ENCODE measurements at regions not wholly inside any gene's neighbourhood (a gene's known extent, or its start where the extent isn't known, plus 50 kb on each side); places are given as distances from the start of the nearest gene placed in this dataset.

DNA sequence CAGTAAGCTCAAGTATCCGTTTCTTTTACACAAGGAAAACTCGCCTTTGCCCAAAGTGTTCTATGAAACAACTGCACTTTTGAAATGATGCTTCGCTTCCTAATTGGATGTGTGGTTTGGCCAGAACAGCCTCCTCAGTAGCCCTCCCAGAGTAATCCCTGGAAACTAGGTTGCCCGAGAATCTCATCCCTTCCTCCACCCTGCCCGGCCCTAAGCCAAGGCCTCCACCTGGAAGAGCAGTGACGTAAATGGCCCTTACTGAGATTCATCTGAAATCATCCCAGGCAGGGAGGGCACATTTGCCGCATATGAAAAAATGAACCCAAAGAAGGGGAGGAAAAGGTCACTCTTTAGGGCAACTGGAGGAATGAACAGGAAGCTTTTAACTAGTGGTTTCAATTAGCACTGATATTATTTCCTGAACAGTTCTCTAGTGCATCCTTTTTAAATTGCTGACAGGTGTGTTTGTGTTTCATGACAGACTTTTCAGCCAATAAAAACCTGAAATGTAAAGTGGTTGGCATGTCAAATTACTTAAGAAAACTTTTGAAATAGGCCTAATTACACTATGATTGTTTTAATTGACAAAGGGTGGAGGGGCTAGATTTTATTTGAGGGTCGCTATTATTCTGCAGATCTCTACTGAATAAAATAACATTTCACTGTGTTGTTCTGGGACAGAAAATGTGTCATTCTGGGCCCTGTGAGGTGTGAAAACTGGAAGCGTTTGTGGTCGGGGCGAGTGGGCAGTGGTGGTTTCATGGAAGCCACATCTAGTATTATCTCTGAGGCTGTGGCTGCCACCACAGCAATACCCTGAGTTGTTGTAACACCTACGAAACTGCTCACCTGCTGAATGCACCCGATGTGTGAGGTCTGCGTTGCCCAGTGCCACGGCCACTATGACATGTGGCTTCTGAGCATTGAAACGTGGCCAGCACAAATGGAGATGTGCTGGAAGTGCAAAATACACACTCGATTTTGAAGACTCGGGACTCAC lies 112.1 kb downstream of the ZIC5 start:
- DNase-seq = peak; percentile 6 to 34

DNA sequence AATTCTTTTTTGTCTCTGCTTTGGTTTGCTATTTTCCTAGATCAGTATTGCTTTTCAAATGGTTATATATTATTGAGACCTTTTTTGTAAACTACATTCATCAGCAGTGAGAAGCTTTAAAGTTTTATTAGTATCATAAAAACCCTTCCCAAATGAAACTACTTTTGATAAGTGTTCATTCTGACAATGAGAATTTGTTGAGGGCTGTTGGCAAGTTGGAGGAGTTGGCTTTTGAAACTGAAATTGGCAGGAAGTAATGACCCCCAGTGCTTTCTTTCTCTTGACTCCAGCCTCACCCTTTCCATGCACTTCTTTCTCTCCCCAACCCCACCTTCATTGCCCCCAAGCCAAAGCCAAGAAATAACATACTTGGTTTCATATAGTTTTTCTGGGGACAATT lies 113.8 kb downstream of the ZIC5 start:
- no peak for DNase-seq

DNA sequence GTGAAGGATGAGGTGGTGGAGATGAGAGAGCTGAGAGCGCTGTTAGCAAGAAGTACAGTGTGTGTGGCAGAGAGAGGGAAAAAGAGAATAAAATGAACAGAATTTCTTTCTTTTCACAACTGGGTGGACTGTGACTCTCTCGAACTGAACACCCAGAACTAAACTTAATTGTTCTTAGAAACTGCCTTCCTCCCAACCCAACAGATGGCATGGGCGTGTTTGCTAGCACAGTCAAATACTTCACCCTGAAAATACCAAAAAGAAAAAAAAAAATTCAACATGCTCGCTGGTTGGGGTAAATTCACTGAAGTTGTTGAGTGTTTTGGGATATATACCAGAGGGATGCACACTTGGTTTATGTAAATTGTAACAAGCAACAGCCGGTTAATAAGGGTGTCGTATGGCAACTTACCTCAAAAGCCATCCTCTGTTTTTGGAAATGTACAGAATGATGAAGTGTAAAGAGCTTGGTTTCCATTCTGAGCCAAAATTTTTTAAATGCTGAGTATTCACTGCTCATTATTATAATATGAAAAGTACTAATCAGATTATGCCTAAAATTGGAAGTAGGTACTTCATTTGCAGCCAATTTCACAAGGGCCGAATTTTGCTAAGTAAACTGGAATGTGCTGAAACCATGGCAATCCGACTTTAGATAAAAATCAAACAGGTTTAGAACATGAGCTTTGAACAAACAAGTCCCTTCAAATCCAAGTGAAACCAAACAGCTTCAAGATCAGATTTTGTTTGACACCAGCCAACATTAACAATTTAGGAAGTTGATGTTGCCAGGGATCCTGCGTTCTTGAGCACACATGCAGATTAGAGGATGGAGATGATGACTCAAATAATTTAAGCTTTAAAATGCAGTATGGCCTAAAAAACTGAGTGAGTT lies 115.8 kb downstream of the ZIC5 start:
- no peak for DNase-seq

DNA sequence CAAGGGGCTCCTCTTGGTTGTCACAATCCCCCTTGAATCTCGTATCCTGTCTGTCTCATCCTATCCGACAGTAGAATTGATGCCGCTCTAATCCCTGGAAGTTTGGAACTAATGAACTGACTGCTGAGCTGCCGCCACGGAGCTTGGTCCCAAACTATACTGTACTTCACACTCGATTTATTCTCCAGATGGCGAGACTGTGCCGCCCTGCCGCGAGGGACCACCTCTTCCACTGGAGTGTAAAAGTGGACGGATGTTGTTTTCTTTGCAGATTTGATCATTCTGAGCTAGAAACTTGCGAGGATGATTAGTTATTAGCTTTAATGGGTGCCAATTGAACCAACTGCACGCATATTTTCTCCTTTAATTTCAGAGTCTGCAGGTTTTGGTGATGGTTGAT lies 117.2 kb downstream of the ZIC5 start:
- DNase-seq = no peak

DNA sequence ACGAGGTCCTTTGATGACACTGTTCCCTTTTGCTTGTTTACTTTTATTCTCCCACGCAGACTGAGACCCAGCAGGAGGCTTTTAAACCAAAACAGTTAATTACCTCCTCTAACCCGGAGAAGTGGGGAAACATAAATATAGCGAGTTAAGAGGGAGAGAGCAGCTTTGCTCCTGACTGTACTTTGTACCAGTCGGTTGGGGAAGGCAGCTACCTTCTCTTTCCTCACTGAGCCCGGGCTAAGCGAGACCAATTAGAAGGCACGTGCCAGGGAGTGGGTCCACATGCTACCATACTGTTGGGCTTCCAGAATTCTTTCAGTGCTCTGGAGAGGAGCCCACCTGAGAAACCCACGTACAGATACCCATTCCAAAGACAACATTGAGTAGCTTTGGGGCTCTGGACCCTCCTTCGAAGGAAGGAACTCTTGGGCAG lies 124.2 kb downstream of the ZIC5 start:
- DNase-seq = no peak

DNA sequence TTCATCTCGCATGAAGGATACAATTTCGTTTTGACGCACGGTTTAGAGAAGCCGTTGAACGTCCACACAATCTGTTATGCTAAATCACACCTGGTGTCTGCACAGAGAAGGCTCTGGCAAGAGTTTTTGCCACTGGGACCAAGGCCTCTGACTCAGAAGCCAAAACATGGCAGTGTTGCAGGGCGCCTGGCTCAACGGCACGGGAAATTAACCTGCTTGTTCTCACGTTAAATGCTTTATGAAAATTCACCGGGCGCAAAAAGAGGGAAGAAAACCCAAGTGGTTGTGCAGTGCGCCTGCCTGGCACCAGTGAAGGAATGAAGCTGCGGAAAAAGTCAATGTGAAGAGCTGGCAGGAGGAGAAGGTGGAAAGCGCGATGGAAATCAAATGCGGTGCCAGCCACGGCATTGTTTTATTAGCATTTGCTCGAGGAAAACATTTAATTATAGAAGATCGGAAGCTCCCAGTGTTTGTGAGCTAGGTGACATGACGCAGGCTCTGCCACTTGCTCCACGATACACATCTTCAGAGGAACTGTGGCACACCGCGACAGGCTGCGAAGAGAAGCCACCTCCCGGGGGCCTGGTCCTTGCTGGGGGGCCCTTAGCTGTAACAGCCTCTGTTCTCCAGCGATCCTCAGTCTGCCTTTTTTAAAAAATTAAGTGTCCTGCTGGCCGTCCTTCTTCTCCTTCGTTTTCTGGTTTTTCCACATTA lies 126.2 kb downstream of the ZIC5 start:
- no peak for DNase-seq

DNA sequence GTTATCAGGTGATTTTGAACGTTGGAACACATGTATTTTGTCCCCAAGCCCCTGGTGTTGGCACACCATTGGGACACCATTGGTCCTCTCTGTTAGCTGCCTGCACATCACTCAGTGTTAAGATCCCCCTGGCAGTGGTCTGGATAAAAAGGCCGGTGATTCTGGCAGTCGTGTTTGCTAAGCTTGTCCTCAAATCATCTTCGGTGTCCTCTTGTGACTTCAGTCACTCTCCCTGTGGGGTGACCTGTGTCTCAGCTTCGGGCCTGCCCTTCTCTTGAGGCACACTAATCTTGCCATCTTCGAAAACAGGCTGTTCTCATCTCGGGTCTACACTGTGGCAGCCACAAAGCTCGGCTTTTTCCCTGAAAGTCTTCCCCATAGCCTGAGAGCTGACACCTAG lies 127.1 kb downstream of the ZIC5 start:
- no peak for DNase-seq

DNA sequence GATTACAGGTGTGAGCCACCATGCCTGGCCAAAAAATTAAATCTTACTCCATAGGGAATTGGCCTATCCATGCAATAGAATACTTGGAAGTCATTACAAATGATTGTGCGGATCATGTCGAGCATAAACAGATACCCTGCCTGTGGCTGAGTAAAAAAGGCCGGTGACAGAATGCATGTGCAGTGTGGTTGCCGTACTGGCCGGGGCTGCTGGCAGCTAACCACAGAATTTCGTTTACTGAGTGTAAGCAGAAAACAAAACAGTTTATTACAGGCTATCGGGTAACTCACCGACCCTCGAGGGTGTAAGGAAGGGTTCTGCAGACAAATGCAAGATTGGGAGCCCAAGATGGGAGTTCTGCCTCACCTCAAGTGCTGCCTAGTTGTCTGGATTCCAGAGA lies 127.7 kb downstream of the ZIC5 start:
- no peak for DNase-seq

DNA sequence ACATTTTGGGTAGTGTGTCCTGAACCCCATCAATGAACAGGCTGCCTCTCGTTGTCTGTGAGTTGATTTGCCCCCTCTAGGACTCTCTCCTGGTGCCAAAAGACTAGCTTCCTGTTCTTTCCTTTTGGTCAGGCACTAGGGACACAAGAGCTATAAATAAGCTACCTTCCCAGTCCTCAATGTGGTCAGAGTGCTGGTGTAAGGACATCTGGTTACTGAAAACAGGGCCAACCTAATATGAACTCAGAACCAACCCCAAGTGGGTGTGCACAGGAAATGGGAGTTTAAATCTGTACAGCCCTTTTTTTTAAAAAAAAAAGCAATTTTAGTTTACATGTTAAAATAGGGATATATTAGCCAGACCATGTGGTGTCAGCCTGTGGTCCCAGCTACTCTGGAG lies 129.2 kb downstream of the ZIC5 start:
- no peak for DNase-seq

DNA sequence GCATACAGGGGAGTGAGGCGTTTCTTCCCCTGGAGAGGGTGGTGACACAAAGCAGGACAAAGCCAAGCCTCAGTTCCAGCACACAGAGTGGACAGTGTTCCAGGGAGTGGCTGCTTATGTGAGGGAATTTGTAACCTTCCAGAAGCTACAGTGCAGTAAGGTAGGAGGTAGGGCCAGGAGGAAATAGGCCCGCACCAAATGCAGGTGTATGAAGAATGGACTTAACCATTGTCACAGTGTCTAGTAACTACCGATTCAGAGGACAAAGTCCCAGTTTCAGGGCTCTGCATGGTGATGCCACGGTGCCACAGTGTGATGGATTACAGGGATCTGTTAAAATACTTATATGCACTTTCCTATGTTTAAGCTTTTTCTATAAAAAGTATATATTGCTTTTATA lies 135.3 kb downstream of the ZIC5 start:
- no peak for DNase-seq

DNA sequence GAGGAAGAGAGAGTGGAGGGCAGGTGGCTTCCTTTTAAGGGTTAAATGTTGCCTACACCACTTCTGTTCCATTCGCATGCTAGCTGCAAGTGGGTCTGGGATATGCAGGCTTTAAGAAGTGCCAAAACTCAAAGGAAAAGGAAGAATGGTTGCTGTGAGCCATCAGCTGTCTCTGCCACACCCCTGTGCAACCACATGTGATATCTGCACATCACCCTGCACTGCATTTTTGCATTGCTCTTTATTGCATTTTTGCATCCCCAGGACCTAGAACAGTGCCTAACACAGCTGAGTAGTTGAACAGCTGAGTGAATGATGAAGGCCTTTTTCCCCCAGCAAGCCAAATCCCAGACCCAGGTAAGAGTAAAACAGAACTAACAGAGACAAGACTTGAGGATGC lies 136.1 kb downstream of the ZIC5 start:
- DNase-seq = no peak

DNA sequence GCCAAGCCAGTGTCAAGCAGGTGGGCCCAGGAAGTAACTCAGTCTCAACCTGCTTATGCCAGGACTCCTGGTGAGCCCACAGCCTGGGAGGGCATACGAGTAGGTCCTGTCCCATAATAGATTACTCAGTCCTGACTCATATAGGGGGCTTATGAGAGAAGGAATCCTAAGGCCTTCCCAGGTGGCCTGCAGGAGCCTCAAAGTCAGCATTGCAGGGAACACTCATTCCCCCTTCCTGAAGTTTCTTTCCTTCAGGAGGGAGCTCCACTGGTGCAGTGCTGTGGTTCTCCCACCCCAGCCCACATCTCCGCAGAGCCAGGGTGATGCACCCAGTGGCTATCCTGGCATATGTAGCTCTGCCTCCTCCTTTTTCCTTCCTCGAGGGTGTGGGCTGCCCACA lies 137.3 kb downstream of the ZIC5 start:
- DNase-seq = no peak

DNA sequence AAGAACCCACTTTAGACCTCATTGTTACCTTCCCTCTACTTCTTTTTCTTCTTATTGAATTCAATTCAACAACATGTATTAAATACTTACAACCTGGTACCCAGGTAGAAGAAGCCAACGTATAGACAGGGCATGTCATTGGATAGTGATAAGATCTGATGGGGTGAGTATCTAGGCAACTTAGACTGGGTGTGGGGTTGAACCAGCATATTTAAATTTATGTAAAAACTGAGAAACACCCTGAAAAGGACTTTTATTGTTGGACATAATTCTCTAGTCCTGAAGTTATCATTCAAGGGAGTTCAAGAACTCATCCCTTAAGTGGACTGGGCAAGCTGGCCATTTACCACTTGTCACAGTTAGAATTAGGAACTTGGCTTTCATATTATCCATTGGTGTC lies 139.2 kb downstream of the ZIC5 start:
- DNase-seq = no peak

DNA sequence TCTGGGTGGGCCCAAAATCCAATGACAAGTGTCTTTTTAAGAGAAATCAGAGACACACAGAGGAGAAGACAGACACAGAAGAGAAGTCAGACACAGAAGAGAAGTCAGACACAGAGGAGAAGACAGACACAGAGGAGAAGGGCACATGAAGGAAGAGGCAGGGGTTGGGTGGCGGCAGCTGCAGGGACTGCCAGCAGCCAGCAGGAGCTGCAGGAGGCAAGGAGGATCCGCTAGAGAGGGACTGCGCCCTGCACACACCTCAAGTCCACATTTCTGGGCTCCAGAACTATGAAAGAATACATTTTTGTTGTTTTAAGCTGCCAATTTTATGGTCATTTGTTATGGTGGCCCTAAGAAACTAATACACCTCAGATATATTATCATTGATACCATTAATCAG lies 140.6 kb downstream of the ZIC5 start:
- DNase-seq = no peak

DNA sequence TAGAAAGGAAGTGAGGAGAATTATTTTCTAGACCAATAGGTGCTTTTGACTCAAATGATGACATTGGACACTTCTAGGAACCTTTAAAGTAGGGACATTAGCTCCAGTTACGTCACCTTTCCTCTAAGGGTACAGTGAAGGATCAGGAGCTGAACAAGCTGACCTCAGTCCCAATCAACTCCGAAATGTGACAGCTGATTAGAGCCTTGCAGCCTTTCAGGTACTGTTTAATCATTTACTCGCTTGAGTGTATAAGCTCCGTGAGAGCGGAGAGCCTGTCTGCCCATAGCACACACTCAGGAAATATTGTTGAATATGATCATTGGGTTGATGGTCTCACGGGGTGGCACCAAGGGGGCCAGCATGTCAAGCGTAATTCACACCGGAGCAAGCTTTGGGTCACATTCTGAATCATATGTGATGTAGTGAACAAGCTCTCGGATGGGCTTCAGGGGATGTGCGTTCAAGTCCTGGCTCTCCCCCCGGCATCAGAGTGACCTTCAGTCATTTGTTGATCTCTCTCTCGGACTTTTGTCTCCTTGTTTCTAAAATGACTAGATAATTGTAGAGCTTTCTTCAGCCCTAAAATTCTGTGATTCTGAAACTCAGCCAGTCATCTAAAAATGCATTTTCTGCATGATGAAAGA lies 141.9 kb downstream of the ZIC5 start:
- DNase-seq = no peak

DNA sequence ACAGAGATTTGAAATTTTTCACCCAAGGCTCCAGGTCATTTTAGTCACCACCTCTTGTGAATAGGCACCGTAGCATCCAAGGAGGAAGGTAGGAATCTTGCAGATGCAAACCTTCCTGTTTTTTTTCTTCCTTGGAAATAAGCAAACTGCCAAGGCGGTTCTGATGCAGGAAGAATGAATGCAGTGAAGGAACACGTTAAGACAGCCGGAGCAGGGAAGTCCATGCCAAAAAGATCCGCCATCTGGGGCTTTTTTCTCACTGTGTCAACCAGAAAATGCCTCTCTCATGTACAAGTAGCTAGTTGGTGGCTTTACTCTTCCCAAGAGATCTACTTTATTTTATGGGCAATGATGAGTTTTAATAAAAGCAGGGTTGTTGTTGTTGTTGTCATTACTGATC lies 142.4 kb downstream of the ZIC5 start:
- no peak for DNase-seq

DNA sequence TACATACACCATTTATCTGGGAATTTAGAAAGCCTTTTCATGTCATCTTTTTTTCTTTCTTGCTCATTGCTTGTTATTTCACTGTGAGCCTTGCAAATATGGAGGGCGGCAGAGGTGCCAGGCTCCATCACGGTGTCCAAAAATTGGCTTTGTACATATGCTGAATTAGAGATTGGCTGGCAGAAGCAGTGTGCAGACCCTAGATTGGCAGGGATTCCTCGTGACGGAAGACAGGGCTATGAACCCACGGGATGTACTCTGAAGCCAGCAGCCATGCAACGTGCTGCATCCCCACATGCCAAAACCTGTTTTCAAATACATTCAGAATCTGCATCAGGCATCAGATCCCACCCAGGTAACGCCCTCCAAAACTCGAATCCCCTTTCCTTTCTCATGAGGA lies 142.8 kb downstream of the ZIC5 start:
- no peak for DNase-seq

DNA sequence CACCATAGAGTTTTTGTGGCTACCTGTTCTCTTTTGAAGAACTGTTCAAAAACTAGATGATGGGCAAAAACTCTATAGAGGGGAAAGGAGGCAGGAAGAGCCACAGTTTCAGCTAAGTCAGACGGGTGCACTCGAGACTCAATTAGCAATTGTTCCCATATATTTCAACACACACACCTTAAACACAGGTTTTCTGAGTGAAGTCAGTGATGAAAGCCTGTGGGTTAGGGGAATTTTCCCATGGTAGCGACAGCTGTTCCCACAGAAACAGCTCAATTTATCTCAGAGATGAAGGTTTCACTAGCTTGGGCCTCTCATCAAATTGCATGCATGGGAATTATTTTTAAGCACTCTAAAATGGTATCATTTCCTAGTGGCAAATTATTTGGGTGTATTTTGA lies 143.4 kb downstream of the ZIC5 start:
- no peak for DNase-seq

DNA sequence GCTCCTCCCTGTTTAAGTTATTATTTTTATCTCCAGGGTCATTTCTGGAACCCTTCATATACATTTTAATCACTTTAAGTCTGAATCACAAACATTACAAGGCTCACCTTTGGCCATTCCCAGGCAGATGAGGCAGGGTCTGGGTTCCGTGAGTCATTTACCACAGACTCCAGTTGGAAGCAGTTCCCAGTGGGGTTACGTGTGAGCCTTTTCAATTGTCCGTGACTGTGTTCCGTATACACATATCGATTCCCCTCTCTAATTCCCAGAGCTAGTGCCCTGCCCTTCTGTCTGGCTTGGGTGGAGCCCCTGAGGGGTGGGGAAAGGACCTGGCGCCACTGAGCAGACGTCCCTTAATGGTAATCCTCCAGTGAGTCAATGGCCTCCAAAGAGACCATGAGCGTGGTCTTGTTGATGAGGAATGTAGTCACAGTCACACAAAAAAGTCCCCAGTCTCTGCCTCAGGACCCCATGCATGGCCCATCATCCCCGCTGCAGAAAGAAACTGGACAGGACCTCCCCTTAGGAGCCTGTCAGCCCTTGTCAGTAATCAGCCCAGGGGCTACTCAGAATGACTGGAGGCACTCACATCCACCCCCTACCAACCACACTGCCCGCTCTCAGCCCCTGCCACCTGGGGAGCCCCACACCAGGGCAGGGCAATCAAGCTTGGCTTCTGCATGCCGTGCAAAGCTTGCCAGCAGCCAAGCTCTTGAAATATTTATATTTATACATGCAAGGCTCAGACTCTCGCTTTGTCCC lies 144.4 kb downstream of the ZIC5 start:
- DNase-seq = no peak

DNA sequence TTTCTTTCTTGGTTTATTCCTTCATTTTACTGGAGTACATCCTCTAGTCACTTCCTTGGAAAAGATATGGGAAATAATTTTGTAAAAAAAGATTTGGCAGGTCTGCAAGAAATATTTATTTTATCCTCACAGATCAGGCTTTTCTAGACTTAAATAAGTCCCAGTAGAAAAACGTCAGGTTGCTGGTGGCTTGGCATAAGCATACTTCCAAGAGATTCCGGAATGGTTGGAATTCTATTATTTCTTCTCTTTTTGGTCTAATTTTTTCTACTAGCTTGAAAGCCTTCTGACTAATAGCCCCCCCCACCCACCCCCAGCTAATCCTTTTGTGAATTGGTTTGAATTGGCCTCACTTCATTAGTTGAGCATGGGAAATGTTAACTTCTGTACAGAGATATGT lies 147.6 kb downstream of the ZIC5 start:
- no peak for DNase-seq

DNA sequence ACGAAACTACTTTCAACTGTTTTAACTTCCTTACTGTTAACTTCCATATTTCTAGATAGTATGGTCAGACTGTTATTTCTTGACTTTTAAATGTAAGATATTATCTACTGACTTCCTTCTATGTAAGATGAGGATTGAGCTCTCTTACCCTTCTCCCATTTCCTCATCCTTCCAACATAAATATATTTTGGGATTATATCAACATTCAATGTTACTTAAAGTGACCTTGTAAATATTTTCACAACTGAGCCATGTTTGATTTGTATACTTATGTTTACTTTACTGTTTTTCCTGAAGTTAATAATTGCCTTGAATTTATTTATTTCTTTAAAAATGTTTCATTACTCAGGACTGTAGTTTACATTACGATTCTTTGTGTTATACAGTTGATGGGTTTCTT lies 148.7 kb downstream of the ZIC5 start:
- DNase-seq = no peak

DNA sequence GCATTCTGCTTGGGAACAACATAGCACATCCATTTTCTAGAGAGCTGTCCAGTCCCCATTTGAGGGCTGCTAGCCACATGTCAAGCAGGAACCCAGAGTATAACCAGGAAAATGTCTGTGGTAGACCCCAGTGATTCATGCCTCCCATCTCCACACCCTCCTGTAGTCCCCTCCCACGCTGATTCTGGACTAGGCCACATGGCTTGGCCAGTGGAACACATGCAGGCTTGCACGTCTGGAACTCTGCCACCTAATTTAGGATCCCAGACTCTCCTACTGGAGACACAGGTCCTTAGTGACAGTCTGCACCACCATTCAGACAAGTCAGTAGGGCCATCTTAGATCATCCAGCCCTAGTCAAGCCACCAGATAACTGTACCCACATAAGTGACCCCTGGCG lies 149.8 kb downstream of the ZIC5 start:
- no peak for DNase-seq
